ENCODE measurements at regions not wholly inside any gene's neighbourhood (a gene's known extent, or its start where the extent isn't known, plus 50 kb on each side); places are given as distances from the start of the nearest gene placed in this dataset.

DNA sequence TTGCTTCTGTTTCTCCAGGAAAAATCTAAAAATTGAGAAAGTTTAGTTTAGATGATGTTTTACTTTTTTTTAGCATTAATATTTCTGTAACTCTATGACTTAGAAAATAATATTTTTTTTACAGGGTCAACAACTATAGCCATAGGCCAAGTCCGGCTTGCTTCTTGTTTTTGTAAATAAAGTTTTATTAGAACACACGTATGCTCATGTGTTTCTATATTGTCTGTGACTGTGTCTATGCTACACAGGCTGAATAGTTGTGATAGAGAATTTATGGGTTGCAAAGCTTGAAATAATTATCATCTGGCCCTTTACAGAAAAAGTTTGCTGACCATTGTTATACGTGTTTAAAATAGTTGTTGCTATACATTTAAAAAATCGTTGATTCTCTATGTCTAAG is 399.2 kb downstream of the EPM2A start:
- TF ChIP-seq, protein P1, sequence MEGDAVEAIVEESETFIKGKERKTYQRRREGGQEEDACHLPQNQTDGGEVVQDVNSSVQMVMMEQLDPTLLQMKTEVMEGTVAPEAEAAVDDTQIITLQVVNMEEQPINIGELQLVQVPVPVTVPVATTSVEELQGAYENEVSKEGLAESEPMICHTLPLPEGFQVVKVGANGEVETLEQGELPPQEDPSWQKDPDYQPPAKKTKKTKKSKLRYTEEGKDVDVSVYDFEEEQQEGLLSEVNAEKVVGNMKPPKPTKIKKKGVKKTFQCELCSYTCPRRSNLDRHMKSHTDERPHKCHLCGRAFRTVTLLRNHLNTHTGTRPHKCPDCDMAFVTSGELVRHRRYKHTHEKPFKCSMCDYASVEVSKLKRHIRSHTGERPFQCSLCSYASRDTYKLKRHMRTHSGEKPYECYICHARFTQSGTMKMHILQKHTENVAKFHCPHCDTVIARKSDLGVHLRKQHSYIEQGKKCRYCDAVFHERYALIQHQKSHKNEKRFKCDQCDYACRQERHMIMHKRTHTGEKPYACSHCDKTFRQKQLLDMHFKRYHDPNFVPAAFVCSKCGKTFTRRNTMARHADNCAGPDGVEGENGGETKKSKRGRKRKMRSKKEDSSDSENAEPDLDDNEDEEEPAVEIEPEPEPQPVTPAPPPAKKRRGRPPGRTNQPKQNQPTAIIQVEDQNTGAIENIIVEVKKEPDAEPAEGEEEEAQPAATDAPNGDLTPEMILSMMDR (IDR thresholded peaks at IDR 0.05; ENCODE audit: unreplicated experiment in 3 of 3), result no peak
- no peak overlapping the region for H3K4me3 Mint-ChIP-seq
- no peaks in the 10 kb centered on the region for H3K27me3 Mint-ChIP-seq (ENCODE audit: low read depth)
- peaks cover 3% of the 10 kb centered on the region for H3K4me1 Mint-ChIP-seq
- H3K9me3 Mint-ChIP-seq, result no peaks in the 10 kb centered on the region
- H3K27ac Mint-ChIP-seq, result no peak overlapping the region
- H3K36me3 Mint-ChIP-seq (ENCODE audit: low read depth), result no peaks in the 10 kb centered on the region

DNA sequence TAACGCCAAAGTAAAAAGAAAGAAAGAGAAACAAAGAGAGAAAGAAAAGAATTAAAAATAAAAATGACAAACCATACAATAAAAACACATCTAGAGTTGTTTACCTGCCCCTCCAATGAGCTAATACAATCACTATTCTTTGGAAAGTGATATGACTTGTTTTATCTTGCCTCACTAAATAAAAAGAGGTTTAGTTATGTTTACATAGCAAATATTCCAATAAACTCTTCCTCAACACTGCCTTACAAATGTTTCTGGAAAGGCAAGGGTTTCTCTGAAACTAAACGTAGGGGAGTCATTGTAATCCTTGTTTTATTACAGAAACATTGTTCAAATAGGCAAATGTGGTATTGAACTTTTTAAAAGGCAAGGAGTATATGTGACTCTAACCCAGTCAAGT is 396.2 kb downstream of the EPM2A start:
- Mint-ChIP-seq H3K9me3 (no peaks in the 10 kb centered on the region), H3K27me3 (ENCODE audit: low read depth) (no peaks in the 10 kb centered on the region), H3K27ac (no peak overlapping the region), H3K36me3 (ENCODE audit: low read depth) (no peaks in the 10 kb centered on the region), H3K4me3 (no peak overlapping the region), H3K4me1 (no peaks in the 10 kb centered on the region)
- TF ChIP-seq, protein P1 (IDR thresholded peaks at IDR 0.05; ENCODE audit: unreplicated experiment in 3 of 3), result no peak

GRCh38 chr6:145340256-145340655 is 395.1 kb downstream of the EPM2A start:
- no peak overlapping the region for H3K4me3 Mint-ChIP-seq
- no peaks in the 10 kb centered on the region for H3K4me1 Mint-ChIP-seq
- no peaks in the 10 kb centered on the region for H3K27me3 Mint-ChIP-seq (ENCODE audit: low read depth)
- no peaks in the 10 kb centered on the region for H3K36me3 Mint-ChIP-seq (ENCODE audit: low read depth)
- no peak overlapping the region for H3K27ac Mint-ChIP-seq
- TF ChIP-seq, protein P1 (IDR thresholded peaks at IDR 0.05; ENCODE audit: unreplicated experiment in 3 of 3), result no peak
- no peaks in the 10 kb centered on the region for H3K9me3 Mint-ChIP-seq

GRCh38 chr6:145345094-145345493 is 390.2 kb downstream of the EPM2A start:
- no peaks in the 10 kb centered on the region for H3K4me1 Mint-ChIP-seq
- no peak overlapping the region for H3K4me3 Mint-ChIP-seq
- H3K27me3 Mint-ChIP-seq (ENCODE audit: low read depth), result no peaks in the 10 kb centered on the region
- TF ChIP-seq, protein P1 (IDR thresholded peaks at IDR 0.05; ENCODE audit: unreplicated experiment in 3 of 3), result no peak
- H3K36me3 Mint-ChIP-seq (ENCODE audit: low read depth), result no peaks in the 10 kb centered on the region
- no peak overlapping the region for H3K27ac Mint-ChIP-seq
- no peaks in the 10 kb centered on the region for H3K9me3 Mint-ChIP-seq

- Mint-ChIP-seq H3K4me3 (no peak overlapping the region), H3K4me1 (no peaks in the 10 kb centered on the region), H3K27me3 (ENCODE audit: low read depth) (no peaks in the 10 kb centered on the region), H3K36me3 (ENCODE audit: low read depth) (no peaks in the 10 kb centered on the region), H3K27ac (no peak overlapping the region), H3K9me3 (no peaks in the 10 kb centered on the region)
- TF ChIP-seq, protein P1 (IDR thresholded peaks at IDR 0.05; ENCODE audit: unreplicated experiment in 3 of 3), result no peak
These were observed 388.1 kb downstream of the EPM2A start for GRCh38 chr6:145347216-145347615.

DNA sequence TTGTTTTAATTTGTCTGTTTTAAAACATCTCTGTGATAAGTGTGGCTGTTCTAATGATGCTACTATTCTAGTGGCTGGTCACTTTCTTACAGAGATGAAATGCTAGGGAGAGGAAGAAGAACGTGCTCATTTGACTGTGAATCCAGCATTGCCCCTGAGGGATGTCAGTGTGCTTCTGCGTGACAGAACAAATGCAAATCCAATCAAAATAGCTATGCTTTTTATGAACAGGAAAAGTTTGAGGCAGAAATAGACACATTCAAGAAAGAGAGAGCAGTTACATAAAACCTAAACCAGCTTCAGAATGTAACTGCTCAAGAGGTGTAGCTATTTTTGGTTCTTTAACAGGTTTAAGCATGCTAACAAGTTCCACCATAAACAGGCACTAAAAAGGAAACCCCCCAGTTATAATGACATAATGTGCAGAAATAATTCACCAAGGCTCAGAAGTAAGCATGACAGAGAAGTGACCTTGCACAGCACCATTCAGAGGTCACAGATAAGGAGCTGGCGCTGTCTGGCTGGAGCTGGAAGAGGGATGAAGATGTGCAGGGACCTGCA is 385.3 kb downstream of the EPM2A start:
- Mint-ChIP-seq H3K27me3 (ENCODE audit: low read depth) (no peaks in the 10 kb centered on the region), H3K27ac (no peak overlapping the region), H3K9me3 (no peaks in the 10 kb centered on the region), H3K4me1 (no peaks in the 10 kb centered on the region), H3K4me3 (no peak overlapping the region), H3K36me3 (ENCODE audit: low read depth) (no peaks in the 10 kb centered on the region)
- TF ChIP-seq, protein P1 (IDR thresholded peaks at IDR 0.05; ENCODE audit: unreplicated experiment in 3 of 3), result no peak

Data from nephron (organoid).